ENCODE measurements at regions not wholly inside any gene's neighbourhood (a gene's known extent, or its start where the extent isn't known, plus 50 kb on each side); places are given as distances from the start of the nearest gene placed in this dataset.

GRCh38 chr2:8064603-8065002 lies 617.3 kb upstream of the ID2 start:
- no peaks in the 10 kb centered on the region for H3K9me3 Mint-ChIP-seq (ENCODE audit: unreplicated experiment)
- ChIA-PET CTCF (no interaction called here), POLR2A (no interaction called here)
- Histone ChIP-seq H3K36me3 (ENCODE audit: control insufficient read depth, insufficient read depth, low read length) (no peaks in the 10 kb centered on the region), H3K4me3 (ENCODE audit: low read depth, low read length) (no peak overlapping the region), H3K4me1 (no peaks in the 10 kb centered on the region), H3K9me3 (no peaks in the 10 kb centered on the region), H3K27me3 (replicated peaks; ENCODE audit: control insufficient read depth, insufficient read depth, low read length) (no peaks in the 10 kb centered on the region)
- no peaks in the 10 kb centered on the region for H3K36me3 Mint-ChIP-seq (ENCODE audit: insufficient read depth, unreplicated experiment)
- no peak overlapping the region for H3K27ac Mint-ChIP-seq (ENCODE audit: unreplicated experiment)
- H3K27me3 Mint-ChIP-seq (ENCODE audit: insufficient read depth, unreplicated experiment) = peaks cover 11% of the 10 kb centered on the region
- no peak for TF ChIP-seq CTCF (IDR thresholded peaks at IDR 0.05; ENCODE audit: insufficient read depth in 1 of 2, low read depth in 1 of 2, low read length in 1 of 2, severe bottlenecking in 1 of 2, unreplicated experiment in 1 of 2)
- H3K4me3 Mint-ChIP-seq (ENCODE audit: unreplicated experiment) = no peak overlapping the region
- intact Hi-C loops (cut with micrococcal nuclease; ENCODE audit: unreplicated experiment) = no loop called here
- BruUV-seq (replicated peaks) = no TSS peak
- no peak for DNase-seq
- H3K4me1 Mint-ChIP-seq (ENCODE audit: low read depth, unreplicated experiment) = no peaks in the 10 kb centered on the region

GRCh38 chr2:8065191-8065590 lies 616.7 kb upstream of the ID2 start:
- peaks cover 10% of the 10 kb centered on the region for H3K27me3 Mint-ChIP-seq (ENCODE audit: insufficient read depth, unreplicated experiment)
- Histone ChIP-seq H3K9me3 (no peaks in the 10 kb centered on the region), H3K4me3 (ENCODE audit: low read depth, low read length) (no peak overlapping the region), H3K4me1 (no peaks in the 10 kb centered on the region), H3K36me3 (ENCODE audit: control insufficient read depth, insufficient read depth, low read length) (no peaks in the 10 kb centered on the region), H3K27me3 (replicated peaks; ENCODE audit: control insufficient read depth, insufficient read depth, low read length) (no peaks in the 10 kb centered on the region)
- no peaks in the 10 kb centered on the region for H3K4me1 Mint-ChIP-seq (ENCODE audit: low read depth, unreplicated experiment)
- POLR2A ChIA-PET = no interaction called here
- no peak for DNase-seq
- no peak for TF ChIP-seq CTCF (IDR thresholded peaks at IDR 0.05; ENCODE audit: insufficient read depth in 1 of 2, low read depth in 1 of 2, low read length in 1 of 2, severe bottlenecking in 1 of 2, unreplicated experiment in 1 of 2)
- no peak overlapping the region for H3K4me3 Mint-ChIP-seq (ENCODE audit: unreplicated experiment)
- CTCF ChIA-PET = no interaction called here
- no peaks in the 10 kb centered on the region for H3K36me3 Mint-ChIP-seq (ENCODE audit: insufficient read depth, unreplicated experiment)
- H3K9me3 Mint-ChIP-seq (ENCODE audit: unreplicated experiment) = no peaks in the 10 kb centered on the region
- BruUV-seq (replicated peaks) = no TSS peak
- intact Hi-C loops (cut with micrococcal nuclease; ENCODE audit: unreplicated experiment) = no loop called here
- no peak overlapping the region for H3K27ac Mint-ChIP-seq (ENCODE audit: unreplicated experiment)

GRCh38 chr2:8067784-8068336 lies 614.0 kb upstream of the ID2 start:
- Mint-ChIP-seq H3K27me3 (ENCODE audit: insufficient read depth, unreplicated experiment) (peaks cover 8% of the 10 kb centered on the region), H3K27ac (ENCODE audit: unreplicated experiment) (no peak overlapping the region), H3K4me1 (ENCODE audit: low read depth, unreplicated experiment) (no peaks in the 10 kb centered on the region), H3K9me3 (ENCODE audit: unreplicated experiment) (no peaks in the 10 kb centered on the region), H3K36me3 (ENCODE audit: insufficient read depth, unreplicated experiment) (no peaks in the 10 kb centered on the region), H3K4me3 (ENCODE audit: unreplicated experiment) (no peak overlapping the region)
- ChIA-PET CTCF (interaction anchor here (0.6 kb wide), 1 partner anchor 168 kb away, joined by 4 read pairs; no protein-coding TSS in a partner anchor), POLR2A (no interaction called here)
- no TSS peak for BruUV-seq (replicated peaks)
- Histone ChIP-seq H3K4me1 (no peaks in the 10 kb centered on the region), H3K36me3 (ENCODE audit: control insufficient read depth, insufficient read depth, low read length) (no peaks in the 10 kb centered on the region), H3K27me3 (replicated peaks; ENCODE audit: control insufficient read depth, insufficient read depth, low read length) (no peaks in the 10 kb centered on the region), H3K4me3 (ENCODE audit: low read depth, low read length) (no peak overlapping the region), H3K9me3 (no peaks in the 10 kb centered on the region)
- TF ChIP-seq CTCF (IDR thresholded peaks at IDR 0.05; ENCODE audit: insufficient read depth in 1 of 2, low read depth in 1 of 2, low read length in 1 of 2, severe bottlenecking in 1 of 2, unreplicated experiment in 1 of 2) = no peak
- intact Hi-C loops (cut with micrococcal nuclease; ENCODE audit: unreplicated experiment) = no loop called here
- no peak for DNase-seq

All from Caco-2 (cell line).